ENCODE measurements at regions not wholly inside any gene's neighbourhood (a gene's known extent, or its start where the extent isn't known, plus 50 kb on each side); places are given as distances from the start of the nearest gene placed in this dataset.

DNA sequence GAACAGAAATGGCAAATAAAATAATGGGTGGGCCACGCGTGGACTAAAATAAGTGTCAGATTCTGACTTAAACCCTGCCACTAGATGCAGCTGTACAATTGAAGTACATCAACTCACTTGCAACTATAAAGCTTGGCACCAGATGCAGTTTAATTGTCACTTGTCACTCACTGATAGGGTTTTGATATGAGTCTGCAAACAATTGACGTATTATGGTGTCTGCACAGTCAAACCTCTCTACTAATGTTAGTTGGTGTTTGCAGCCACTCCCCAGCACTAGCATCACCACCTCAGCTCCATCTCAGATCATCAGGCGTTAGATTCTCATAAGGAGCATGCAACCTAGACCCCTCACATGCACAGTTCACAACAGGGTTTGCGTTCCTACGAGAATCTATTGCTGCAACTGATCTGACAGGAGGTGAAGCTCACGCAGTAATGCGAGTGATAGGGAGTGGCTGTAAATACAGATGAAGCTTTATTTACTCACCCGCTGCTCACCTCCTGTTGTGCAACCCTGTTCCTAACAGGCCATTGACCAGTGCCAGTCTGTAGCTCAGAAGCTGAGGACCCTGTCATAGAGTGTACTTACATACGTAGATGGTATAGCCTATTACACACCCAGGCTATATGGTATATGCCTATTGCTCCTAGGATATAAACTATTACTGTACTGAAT lies 72.1 kb upstream of the SEMA6A start:
- no peak for TF ChIP-seq CTCF (IDR thresholded peaks at IDR 0.05; ENCODE audit: insufficient read depth, low read length, poor library complexity, severe bottlenecking)
- no peaks in the 10 kb centered on the region for H3K36me3 ChIP-seq (ENCODE audit: control insufficient read depth, insufficient read depth, low read length)

GRCh38 chr5:116645627-116646026 lies 71.0 kb upstream of the SEMA6A start:
- no peak for DNase-seq (ENCODE audit: extremely low read depth, insufficient read length)
- Histone ChIP-seq H3K36me3 (ENCODE audit: control insufficient read depth, insufficient read depth, low read length) (no peaks in the 10 kb centered on the region), H3K4me3 (replicated peaks; ENCODE audit: low read depth, low read length) (no peak overlapping the region), H3K27me3 (replicated peaks; ENCODE audit: control insufficient read depth, insufficient read depth, low read length) (no peaks in the 10 kb centered on the region)
- TF ChIP-seq CTCF (IDR thresholded peaks at IDR 0.05; ENCODE audit: insufficient read depth, low read length, poor library complexity, severe bottlenecking) = no peak

More for the DNA sequence above, 72.1 kb upstream of the SEMA6A start:
- no peak overlapping the region for H3K4me3 ChIP-seq (replicated peaks; ENCODE audit: low read depth, low read length)
- no peaks in the 10 kb centered on the region for H3K27me3 ChIP-seq (replicated peaks; ENCODE audit: control insufficient read depth, insufficient read depth, low read length)
- no peak for DNase-seq (ENCODE audit: extremely low read depth, insufficient read length)

DNA sequence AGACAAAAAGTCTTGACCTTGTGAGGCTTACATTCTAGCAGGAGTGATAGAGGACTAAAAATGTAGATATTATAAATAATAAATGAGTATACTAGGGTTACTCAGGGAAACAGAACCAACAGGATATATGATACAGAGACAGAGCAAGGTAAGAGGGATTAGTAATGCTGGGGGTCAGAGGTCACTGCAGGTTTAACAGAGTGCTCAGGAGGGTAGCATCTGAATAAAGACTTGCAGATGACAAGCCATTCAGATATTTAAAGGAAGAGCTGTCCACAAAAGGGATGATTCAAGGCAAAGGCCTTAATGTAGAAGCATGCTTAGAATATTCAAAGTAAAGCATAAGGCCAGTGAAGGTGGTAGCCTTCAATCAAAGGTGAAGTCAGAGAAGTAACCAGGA lies 65.6 kb upstream of the SEMA6A start:
- TF ChIP-seq CTCF (IDR thresholded peaks at IDR 0.05; ENCODE audit: insufficient read depth, low read length, poor library complexity, severe bottlenecking) = no peak
- Histone ChIP-seq H3K4me3 (replicated peaks; ENCODE audit: low read depth, low read length) (no peak overlapping the region), H3K36me3 (ENCODE audit: control insufficient read depth, insufficient read depth, low read length) (no peaks in the 10 kb centered on the region), H3K27me3 (replicated peaks; ENCODE audit: control insufficient read depth, insufficient read depth, low read length) (no peaks in the 10 kb centered on the region)
- DNase-seq (ENCODE audit: extremely low read depth, insufficient read length) = no peak

- TF ChIP-seq CTCF (IDR thresholded peaks at IDR 0.05; ENCODE audit: insufficient read depth, low read length, poor library complexity, severe bottlenecking) = no peak
- no peak for DNase-seq (ENCODE audit: extremely low read depth, insufficient read length)
Observed at GRCh38 chr5:116637149-116637740, 62.6 kb upstream of the SEMA6A start.

DNA sequence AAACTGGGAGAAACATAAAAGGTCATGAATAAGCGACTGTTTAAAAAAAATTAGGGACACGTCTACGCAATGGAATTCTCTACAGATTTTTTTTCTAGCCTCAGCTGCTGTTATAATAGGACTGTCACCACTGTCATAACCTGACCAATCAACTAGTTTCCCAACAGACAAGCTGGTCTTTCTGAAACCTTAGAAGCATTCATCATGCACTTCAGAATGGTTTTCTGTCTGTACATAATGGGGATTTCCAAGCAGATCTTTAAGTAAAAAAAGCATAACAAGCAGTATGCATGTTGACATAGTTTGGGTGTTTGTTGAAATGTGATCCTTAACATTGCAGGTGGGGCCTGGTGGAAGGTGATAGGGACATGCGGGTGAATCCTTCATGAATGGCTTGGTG lies 58.3 kb upstream of the SEMA6A start:
- no peak for DNase-seq (ENCODE audit: extremely low read depth, insufficient read length)
- H3K36me3 ChIP-seq (ENCODE audit: control insufficient read depth, insufficient read depth, low read length) = no peaks in the 10 kb centered on the region
- no peak overlapping the region for H3K4me3 ChIP-seq (replicated peaks; ENCODE audit: low read depth, low read length)
- H3K27me3 ChIP-seq (replicated peaks; ENCODE audit: control insufficient read depth, insufficient read depth, low read length) = 0 out of 2 replicates have a peak, but pooled peaks cover 1% of the 10 kb centered on the region
- TF ChIP-seq CTCF (IDR thresholded peaks at IDR 0.05; ENCODE audit: insufficient read depth, low read length, poor library complexity, severe bottlenecking) = no peak

More at GRCh38 chr5:116637149-116637740, 62.6 kb upstream of the SEMA6A start:
- H3K27me3 ChIP-seq (replicated peaks; ENCODE audit: control insufficient read depth, insufficient read depth, low read length) = no peaks in the 10 kb centered on the region
- no peaks in the 10 kb centered on the region for H3K36me3 ChIP-seq (ENCODE audit: control insufficient read depth, insufficient read depth, low read length)
- H3K4me3 ChIP-seq (replicated peaks; ENCODE audit: low read depth, low read length) = no peak overlapping the region

Measured in GM06990 (cell line).